ENCODE measurements at regions not wholly inside any gene's neighbourhood (a gene's known extent, or its start where the extent isn't known, plus 50 kb on each side); places are given as distances from the start of the nearest gene placed in this dataset.

DNA sequence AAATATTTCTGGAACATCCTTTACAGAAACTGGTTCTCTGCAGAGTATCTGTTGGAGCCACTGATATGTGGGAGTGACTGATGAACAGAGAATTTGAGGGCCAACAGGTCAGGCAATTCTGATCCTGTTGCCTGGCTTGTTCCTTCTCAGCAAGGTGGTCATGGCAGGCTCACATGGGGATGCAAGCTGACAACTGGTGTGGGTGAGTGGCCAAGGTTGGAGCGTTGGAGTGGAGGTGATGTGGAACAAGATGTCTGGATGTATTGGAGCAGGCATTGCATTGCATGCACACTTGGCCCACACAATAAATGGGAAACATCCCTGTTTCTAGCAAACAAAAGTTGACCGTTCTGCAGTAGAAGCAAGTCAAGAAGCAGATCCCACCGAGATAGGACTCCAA, 380.7 kb downstream of the ZNF536 start:
- DNase-seq (ENCODE audit: low spot score in 2 of 2): no peak
- no peaks in the 10 kb centered on the region for H3K27me3 ChIP-seq
- 82 to 84% methylated on average over 3 of the region's 3 CpGs for WGBS, 2 donors
- peaks cover 0 to 12% (median 2%) of the 10 kb centered on the region in 4 donors for H3K9me3 ChIP-seq
- no peak overlapping the region for H3K27ac ChIP-seq
- H3K4me1 ChIP-seq: no peaks in the 10 kb centered on the region
- no peaks in the 10 kb centered on the region for H3K36me3 ChIP-seq
- H3K4me3 ChIP-seq: no peak overlapping the region
- TF ChIP-seq, protein P1, sequence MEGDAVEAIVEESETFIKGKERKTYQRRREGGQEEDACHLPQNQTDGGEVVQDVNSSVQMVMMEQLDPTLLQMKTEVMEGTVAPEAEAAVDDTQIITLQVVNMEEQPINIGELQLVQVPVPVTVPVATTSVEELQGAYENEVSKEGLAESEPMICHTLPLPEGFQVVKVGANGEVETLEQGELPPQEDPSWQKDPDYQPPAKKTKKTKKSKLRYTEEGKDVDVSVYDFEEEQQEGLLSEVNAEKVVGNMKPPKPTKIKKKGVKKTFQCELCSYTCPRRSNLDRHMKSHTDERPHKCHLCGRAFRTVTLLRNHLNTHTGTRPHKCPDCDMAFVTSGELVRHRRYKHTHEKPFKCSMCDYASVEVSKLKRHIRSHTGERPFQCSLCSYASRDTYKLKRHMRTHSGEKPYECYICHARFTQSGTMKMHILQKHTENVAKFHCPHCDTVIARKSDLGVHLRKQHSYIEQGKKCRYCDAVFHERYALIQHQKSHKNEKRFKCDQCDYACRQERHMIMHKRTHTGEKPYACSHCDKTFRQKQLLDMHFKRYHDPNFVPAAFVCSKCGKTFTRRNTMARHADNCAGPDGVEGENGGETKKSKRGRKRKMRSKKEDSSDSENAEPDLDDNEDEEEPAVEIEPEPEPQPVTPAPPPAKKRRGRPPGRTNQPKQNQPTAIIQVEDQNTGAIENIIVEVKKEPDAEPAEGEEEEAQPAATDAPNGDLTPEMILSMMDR (IDR thresholded peaks at IDR 0.05): no peak
- TF ChIP-seq POLR2A (IDR thresholded peaks at IDR 0.05): no peak
- no peak for TF ChIP-seq EP300 (IDR thresholded peaks at IDR 0.05)

DNA sequence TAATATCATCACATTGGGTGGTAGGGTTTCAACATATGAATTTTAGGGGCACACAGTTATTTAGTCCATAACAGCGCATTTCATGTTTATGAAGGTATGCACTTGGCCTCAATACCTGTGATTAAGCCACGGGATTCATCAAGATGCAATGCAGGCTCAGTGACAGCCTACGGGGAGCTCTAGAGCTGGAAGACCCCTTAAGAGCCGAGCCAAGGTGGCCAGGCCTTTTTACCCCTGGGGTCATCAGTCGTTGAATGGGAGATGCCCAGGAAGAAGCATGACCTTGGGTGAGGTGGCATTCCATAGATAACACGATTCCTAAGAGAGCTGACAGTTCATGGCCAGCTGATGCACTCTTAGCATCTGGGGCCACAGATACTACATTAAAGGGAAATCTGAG, 380.0 kb downstream of the ZNF536 start:
- DNase-seq (ENCODE audit: low spot score in 2 of 2): no peak
- H3K4me3 ChIP-seq: no peak overlapping the region
- WGBS, 2 donors: 78 to 91% methylated on average over 6 of the region's 6 CpGs
- TF ChIP-seq, protein P1 (IDR thresholded peaks at IDR 0.05): no peak
- TF ChIP-seq EP300 (IDR thresholded peaks at IDR 0.05) (no peak), POLR2A (IDR thresholded peaks at IDR 0.05) (no peak)
- no peaks in the 10 kb centered on the region for H3K36me3 ChIP-seq
- no peaks in the 10 kb centered on the region for H3K4me1 ChIP-seq
- no peaks in the 10 kb centered on the region for H3K27me3 ChIP-seq
- peaks cover 0 to 12% (median 2%) of the 10 kb centered on the region in 4 donors for H3K9me3 ChIP-seq
- no peak overlapping the region for H3K27ac ChIP-seq

DNA sequence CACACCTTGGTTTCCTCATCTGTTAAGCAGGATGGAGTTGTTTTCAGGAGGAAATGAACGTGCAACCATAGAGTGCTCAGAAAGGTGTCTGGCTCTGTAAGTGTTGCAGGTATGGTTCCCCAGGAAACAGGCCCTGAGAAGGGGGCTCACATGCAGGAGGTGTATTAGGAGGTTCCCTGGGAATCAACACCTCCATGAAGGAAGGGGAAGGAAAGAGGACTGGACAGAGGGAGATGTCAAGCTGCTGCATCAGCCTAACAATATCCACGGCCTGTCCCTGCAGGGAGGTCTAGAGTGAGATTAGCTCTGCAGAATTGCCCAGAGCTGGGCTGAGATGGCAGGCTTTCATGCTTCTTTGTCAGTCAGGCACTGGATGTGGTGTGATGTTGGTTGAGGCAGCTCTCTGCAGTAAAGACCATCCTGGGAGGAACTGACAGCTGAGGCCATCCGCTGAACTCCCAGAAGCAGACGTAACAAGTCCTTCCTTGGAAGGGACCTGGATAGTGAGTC, 373.3 kb downstream of the ZNF536 start:
- Histone ChIP-seq H3K27me3 (peaks cover 0 to 10% of the 10 kb centered on the region in 2 donors), H3K4me3 (no peak overlapping the region), H3K9me3 (peaks cover 0 to 8% (median 2%) of the 10 kb centered on the region in 4 donors), H3K4me1 (peaks cover 0 to 11% (median 0%) of the 10 kb centered on the region in 4 donors), H3K27ac (no peak overlapping the region), H3K36me3 (no peaks in the 10 kb centered on the region)
- WGBS, 2 donors: 92 to 94% methylated on average over 2 to 4 of the region's 4 CpGs
- TF ChIP-seq EP300 (IDR thresholded peaks at IDR 0.05): no peak
- no peak for TF ChIP-seq POLR2A (IDR thresholded peaks at IDR 0.05)
- TF ChIP-seq, protein P1 (IDR thresholded peaks at IDR 0.05): no peak
- DNase-seq (ENCODE audit: low spot score in 2 of 2): no peak

DNA sequence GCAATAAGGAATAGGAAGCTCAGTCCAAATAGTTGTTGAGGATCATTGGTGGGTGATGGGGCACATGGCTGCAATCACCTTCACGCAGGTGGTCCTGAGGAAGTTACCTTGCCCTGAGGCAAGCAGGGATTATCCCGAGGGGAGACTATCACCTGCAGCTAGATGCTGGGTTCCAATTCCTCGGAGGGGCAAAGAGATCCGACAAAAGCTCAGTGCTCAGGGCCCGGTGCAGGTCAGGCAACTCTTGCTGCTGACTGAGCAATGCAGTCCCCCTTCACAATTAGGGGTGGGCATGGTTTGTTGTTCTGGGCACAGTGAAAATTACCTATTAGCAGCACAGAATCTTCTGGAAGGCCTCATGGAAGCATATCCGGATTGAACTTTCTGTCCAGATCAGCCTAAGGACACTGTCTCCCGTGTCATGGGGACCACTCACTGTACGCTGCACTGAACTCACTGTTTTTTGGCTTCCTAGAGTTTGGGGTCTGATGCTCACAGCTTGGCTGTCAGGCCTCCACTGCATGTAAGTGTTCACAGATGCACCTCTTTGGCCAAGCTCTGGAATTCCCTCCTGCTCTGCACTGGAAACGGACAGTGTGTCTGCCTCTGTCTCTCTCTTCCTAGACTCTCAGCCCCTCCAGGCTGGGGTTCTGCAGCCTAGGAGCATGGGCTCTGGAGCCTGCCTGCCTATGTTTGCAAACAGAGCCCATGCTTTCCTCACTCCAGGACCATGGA, 372.7 kb downstream of the ZNF536 start:
- no peak overlapping the region for H3K4me3 ChIP-seq
- peaks cover 0 to 11% (median 0%) of the 10 kb centered on the region in 4 donors for H3K4me1 ChIP-seq
- no peak overlapping the region for H3K27ac ChIP-seq
- 88 to 94% methylated on average over 9 of the region's 9 CpGs for WGBS, 2 donors
- TF ChIP-seq POLR2A (IDR thresholded peaks at IDR 0.05) (no peak), EP300 (IDR thresholded peaks at IDR 0.05) (no peak)
- TF ChIP-seq, protein P1 (IDR thresholded peaks at IDR 0.05): no peak
- peaks cover 0 to 1% (median 0%) of the 10 kb centered on the region in 4 donors for H3K9me3 ChIP-seq
- H3K27me3 ChIP-seq: peaks cover 0 to 10% of the 10 kb centered on the region in 2 donors
- no peak for DNase-seq (ENCODE audit: low spot score in 2 of 2)
- no peaks in the 10 kb centered on the region for H3K36me3 ChIP-seq

DNA sequence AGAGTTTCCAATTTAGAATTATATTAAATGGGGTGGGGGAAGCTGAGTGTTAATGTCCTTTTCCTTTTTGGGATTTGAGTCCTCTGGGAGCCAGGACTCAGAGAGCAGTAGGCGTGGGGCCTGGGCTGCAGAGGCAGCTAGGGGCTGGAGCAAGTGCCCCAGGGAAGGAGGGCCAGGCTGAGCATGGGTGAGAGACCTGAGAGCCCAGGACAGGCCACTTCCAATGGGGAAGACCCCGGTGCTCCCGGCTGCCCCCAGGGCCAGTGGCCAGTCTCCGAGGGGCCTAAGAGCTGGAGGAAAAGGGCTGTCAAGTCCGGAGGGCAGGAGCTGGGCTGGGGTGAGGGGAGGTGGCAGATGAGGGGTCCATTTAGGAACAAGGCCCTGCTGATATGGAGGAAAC, 371.5 kb downstream of the ZNF536 start:
- Histone ChIP-seq H3K9me3 (no peaks in the 10 kb centered on the region), H3K4me1 (peaks cover 0 to 18% (median 0%) of the 10 kb centered on the region in 4 donors), H3K27me3 (peaks cover 0 to 10% of the 10 kb centered on the region in 2 donors), H3K4me3 (no peak overlapping the region), H3K27ac (no peak overlapping the region), H3K36me3 (no peaks in the 10 kb centered on the region)
- no peak for DNase-seq (ENCODE audit: low spot score in 2 of 2)
- 76 to 77% methylated on average over 5 of the region's 5 CpGs for WGBS, 2 donors
- no peak for TF ChIP-seq EP300 (IDR thresholded peaks at IDR 0.05)
- TF ChIP-seq, protein P1 (IDR thresholded peaks at IDR 0.05): no peak
- no peak for TF ChIP-seq POLR2A (IDR thresholded peaks at IDR 0.05)

Data from tibial nerve (tissue), 4 donors.